ENCODE measurements at regions not wholly inside any gene's neighbourhood (a gene's known extent, or its start where the extent isn't known, plus 50 kb on each side); places are given as distances from the start of the nearest gene placed in this dataset.

- Mint-ChIP-seq H3K4me3 (no peak overlapping the region), H3K27ac (no peak overlapping the region), H3K36me3 (no peaks in the 10 kb centered on the region), H3K4me1 (peaks cover 8% of the 10 kb centered on the region), H3K27me3 (ENCODE audit: insufficient read depth, low read depth) (peaks cover 9% of the 10 kb centered on the region), H3K9me3 (peaks cover 3% of the 10 kb centered on the region)
- no peaks in the 10 kb centered on the region for H3K79me2 ChIP-seq (ENCODE audit: low read depth)
- H3K9me3 ChIP-seq (ENCODE audit: low read depth) = no peaks in the 10 kb centered on the region
- no peak overlapping the region for H3K4me2 ChIP-seq
- H3K9ac ChIP-seq = no peak overlapping the region
- no peak for TF ChIP-seq EZH2 (IDR thresholded peaks at IDR 0.05)
- no peak for TF ChIP-seq EZH2phosphoT487 (IDR thresholded peaks at IDR 0.05)
- no peak for TF ChIP-seq CTCF (IDR thresholded peaks at IDR 0.05)
- H3K36me3 ChIP-seq = no peaks in the 10 kb centered on the region
- no peak overlapping the region for H3K27ac ChIP-seq
- H3K4me3 ChIP-seq = no peak overlapping the region
- no peak for DNase-seq (ENCODE audit: low spot score)
- no peaks in the 10 kb centered on the region for H3K4me1 ChIP-seq
- H2AFZ ChIP-seq (replicated peaks) = no peak overlapping the region
- no peaks in the 10 kb centered on the region for H3F3A ChIP-seq (ENCODE audit: low read depth)
- H3K27me3 ChIP-seq = peaks cover 92% of the 10 kb centered on the region
- no peaks in the 10 kb centered on the region for H4K20me1 ChIP-seq (ENCODE audit: low read depth)
Measured at GRCh38 chr2:120452131-120452530, 106.2 kb downstream of the INHBB start.

GRCh38 chr2:120452945-120453634 lies 107.2 kb downstream of the INHBB start:
- Mint-ChIP-seq H3K4me1 (peaks cover 4% of the 10 kb centered on the region), H3K27ac (no peak overlapping the region), H3K27me3 (ENCODE audit: insufficient read depth, low read depth) (peaks cover 7% of the 10 kb centered on the region), H3K36me3 (no peaks in the 10 kb centered on the region), H3K9me3 (peaks cover 12% of the 10 kb centered on the region), H3K4me3 (no peak overlapping the region)
- H3K9ac ChIP-seq = no peak overlapping the region
- H3K27ac ChIP-seq = no peak overlapping the region
- no peaks in the 10 kb centered on the region for H3K4me1 ChIP-seq
- H2AFZ ChIP-seq (replicated peaks) = no peak overlapping the region
- no peaks in the 10 kb centered on the region for H3F3A ChIP-seq (ENCODE audit: low read depth)
- peaks cover 92% of the 10 kb centered on the region for H3K27me3 ChIP-seq
- H3K4me3 ChIP-seq = no peak overlapping the region
- peaks cover 2% of the 10 kb centered on the region for H3K9me3 ChIP-seq (ENCODE audit: low read depth)
- no peaks in the 10 kb centered on the region for H3K79me2 ChIP-seq (ENCODE audit: low read depth)
- H3K4me2 ChIP-seq = no peak overlapping the region
- no peaks in the 10 kb centered on the region for H3K36me3 ChIP-seq
- no peak for TF ChIP-seq EZH2phosphoT487 (IDR thresholded peaks at IDR 0.05)
- no peak for TF ChIP-seq EZH2 (IDR thresholded peaks at IDR 0.05)
- TF ChIP-seq CTCF (IDR thresholded peaks at IDR 0.05) = no peak
- H4K20me1 ChIP-seq (ENCODE audit: low read depth) = no peaks in the 10 kb centered on the region
- DNase-seq (ENCODE audit: low spot score) = no peak

- Histone ChIP-seq H3K4me3 (no peak overlapping the region), H4K20me1 (ENCODE audit: low read depth) (no peaks in the 10 kb centered on the region), H3K36me3 (no peaks in the 10 kb centered on the region), H3K4me1 (no peaks in the 10 kb centered on the region), H3K9ac (no peak overlapping the region), H3K27ac (no peak overlapping the region), H3K4me2 (no peak overlapping the region), H3K27me3 (peaks cover 92% of the 10 kb centered on the region), H3K9me3 (ENCODE audit: low read depth) (peaks cover 7% of the 10 kb centered on the region), H2AFZ (replicated peaks) (no peak overlapping the region), H3F3A (ENCODE audit: low read depth) (no peaks in the 10 kb centered on the region), H3K79me2 (ENCODE audit: low read depth) (no peaks in the 10 kb centered on the region)
- Mint-ChIP-seq H3K36me3 (no peaks in the 10 kb centered on the region), H3K27ac (no peak overlapping the region), H3K4me3 (no peak overlapping the region), H3K9me3 (peaks cover 16% of the 10 kb centered on the region), H3K4me1 (peaks cover under 1% of the 10 kb centered on the region), H3K27me3 (ENCODE audit: insufficient read depth, low read depth) (peaks cover 7% of the 10 kb centered on the region)
- TF ChIP-seq CTCF (IDR thresholded peaks at IDR 0.05) (no peak), EZH2 (IDR thresholded peaks at IDR 0.05) (no peak)
- no peak for DNase-seq (ENCODE audit: low spot score)
Measured at GRCh38 chr2:120453635-120453998, 107.7 kb downstream of the INHBB start.
